ENCODE measurements at regions not wholly inside any gene's neighbourhood (a gene's known extent, or its start where the extent isn't known, plus 50 kb on each side); places are given as distances from the start of the nearest gene placed in this dataset.

DNA sequence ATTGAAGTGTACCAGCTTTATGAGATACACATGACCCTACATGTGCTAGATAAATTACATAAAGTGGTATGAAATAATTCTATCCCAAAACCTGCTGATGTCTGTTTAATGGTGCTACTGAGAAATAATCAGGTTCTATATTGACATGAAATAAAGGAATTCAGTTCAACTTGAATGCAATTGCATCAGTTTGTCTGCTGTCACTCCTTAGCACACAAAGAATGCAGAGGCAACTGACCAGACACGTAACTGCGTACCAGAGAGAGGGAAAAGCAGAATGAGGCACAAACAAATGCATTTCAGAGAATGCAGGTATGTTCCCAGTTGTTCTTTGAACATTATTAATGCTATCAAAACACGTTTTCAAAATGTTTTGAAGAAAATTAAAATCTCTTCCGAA is 98.8 kb upstream of the AGR3 start:
- TF ChIP-seq, protein P1, sequence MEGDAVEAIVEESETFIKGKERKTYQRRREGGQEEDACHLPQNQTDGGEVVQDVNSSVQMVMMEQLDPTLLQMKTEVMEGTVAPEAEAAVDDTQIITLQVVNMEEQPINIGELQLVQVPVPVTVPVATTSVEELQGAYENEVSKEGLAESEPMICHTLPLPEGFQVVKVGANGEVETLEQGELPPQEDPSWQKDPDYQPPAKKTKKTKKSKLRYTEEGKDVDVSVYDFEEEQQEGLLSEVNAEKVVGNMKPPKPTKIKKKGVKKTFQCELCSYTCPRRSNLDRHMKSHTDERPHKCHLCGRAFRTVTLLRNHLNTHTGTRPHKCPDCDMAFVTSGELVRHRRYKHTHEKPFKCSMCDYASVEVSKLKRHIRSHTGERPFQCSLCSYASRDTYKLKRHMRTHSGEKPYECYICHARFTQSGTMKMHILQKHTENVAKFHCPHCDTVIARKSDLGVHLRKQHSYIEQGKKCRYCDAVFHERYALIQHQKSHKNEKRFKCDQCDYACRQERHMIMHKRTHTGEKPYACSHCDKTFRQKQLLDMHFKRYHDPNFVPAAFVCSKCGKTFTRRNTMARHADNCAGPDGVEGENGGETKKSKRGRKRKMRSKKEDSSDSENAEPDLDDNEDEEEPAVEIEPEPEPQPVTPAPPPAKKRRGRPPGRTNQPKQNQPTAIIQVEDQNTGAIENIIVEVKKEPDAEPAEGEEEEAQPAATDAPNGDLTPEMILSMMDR (IDR thresholded peaks at IDR 0.05), result no peak
- TF ChIP-seq EZH2 (IDR thresholded peaks at IDR 0.05; ENCODE audit: borderline replicate concordance, insufficient read depth, low read depth, low read length, poor library complexity, severe bottlenecking), result no peak

Measured in B cell (primary cell).